ENCODE measurements at regions not wholly inside any gene's neighbourhood (a gene's known extent, or its start where the extent isn't known, plus 50 kb on each side); places are given as distances from the start of the nearest gene placed in this dataset.
"Not testable (repeated sequence)": the region's sequence is repeated elsewhere in the genome, so short reads cannot be mapped to it uniquely, and the experiment has no call there.

- not testable (repeated sequence) for TF ChIP-seq ZNF114 (CRISPR knock-in tag; IDR thresholded peaks at IDR 0.05); EZH2 (IDR thresholded peaks at IDR 0.05; ENCODE audit: low read depth, unreplicated experiment)
These were observed 109.9 kb upstream of the WIPF3 start for GRCh38 chr7:29696402-29696801.

Measured in GM23338 (cell line).